ENCODE measurements at regions not wholly inside any gene's neighbourhood (a gene's known extent, or its start where the extent isn't known, plus 50 kb on each side); places are given as distances from the start of the nearest gene placed in this dataset.

- H3K4me3 ChIP-seq (IDR thresholded peaks at IDR 0.05; ENCODE audit: insufficient read depth, low read depth, low read length) = no peak overlapping the region
- H3K4me2 ChIP-seq = peak overlapping the region; percentile 25; the same call in 1 of the 2 replicates
- H3K27ac ChIP-seq = no peak overlapping the region
- no peak overlapping the region for H3K9ac ChIP-seq
- no peaks in the 10 kb centered on the region for H4K20me1 ChIP-seq (ENCODE audit: insufficient read depth)
- no peaks in the 10 kb centered on the region for H3K36me3 ChIP-seq (ENCODE audit: insufficient read depth)
- H3K27me3 ChIP-seq (ENCODE audit: insufficient read depth, low read depth) = no peaks in the 10 kb centered on the region
- H3K4me1 ChIP-seq (ENCODE audit: low read depth, poor library complexity, severe bottlenecking) = peaks cover 61% of the 10 kb centered on the region
- H2AFZ ChIP-seq (ENCODE audit: low read depth) = no peak overlapping the region
- no peaks in the 10 kb centered on the region for H3K79me2 ChIP-seq (ENCODE audit: insufficient read depth, low read depth)
- TF ChIP-seq, protein P1, sequence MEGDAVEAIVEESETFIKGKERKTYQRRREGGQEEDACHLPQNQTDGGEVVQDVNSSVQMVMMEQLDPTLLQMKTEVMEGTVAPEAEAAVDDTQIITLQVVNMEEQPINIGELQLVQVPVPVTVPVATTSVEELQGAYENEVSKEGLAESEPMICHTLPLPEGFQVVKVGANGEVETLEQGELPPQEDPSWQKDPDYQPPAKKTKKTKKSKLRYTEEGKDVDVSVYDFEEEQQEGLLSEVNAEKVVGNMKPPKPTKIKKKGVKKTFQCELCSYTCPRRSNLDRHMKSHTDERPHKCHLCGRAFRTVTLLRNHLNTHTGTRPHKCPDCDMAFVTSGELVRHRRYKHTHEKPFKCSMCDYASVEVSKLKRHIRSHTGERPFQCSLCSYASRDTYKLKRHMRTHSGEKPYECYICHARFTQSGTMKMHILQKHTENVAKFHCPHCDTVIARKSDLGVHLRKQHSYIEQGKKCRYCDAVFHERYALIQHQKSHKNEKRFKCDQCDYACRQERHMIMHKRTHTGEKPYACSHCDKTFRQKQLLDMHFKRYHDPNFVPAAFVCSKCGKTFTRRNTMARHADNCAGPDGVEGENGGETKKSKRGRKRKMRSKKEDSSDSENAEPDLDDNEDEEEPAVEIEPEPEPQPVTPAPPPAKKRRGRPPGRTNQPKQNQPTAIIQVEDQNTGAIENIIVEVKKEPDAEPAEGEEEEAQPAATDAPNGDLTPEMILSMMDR (conservative IDR thresholded peaks at IDR 0.05; ENCODE audit: low read depth, low read length) = no peak
Measured at GRCh38 chr9:108270561-108270960, 585.2 kb downstream of the ACTL7B start.

- no peaks in the 10 kb centered on the region for H3K79me2 ChIP-seq (ENCODE audit: insufficient read depth, low read depth)
- peaks cover 61% of the 10 kb centered on the region for H3K4me1 ChIP-seq (ENCODE audit: low read depth, poor library complexity, severe bottlenecking)
- no peaks in the 10 kb centered on the region for H3K36me3 ChIP-seq (ENCODE audit: insufficient read depth)
- no peak overlapping the region for H3K9ac ChIP-seq
- H3K27me3 ChIP-seq (ENCODE audit: insufficient read depth, low read depth) = no peaks in the 10 kb centered on the region
- TF ChIP-seq, protein P1 (conservative IDR thresholded peaks at IDR 0.05; ENCODE audit: low read depth, low read length) = no peak; the same call in 1 of the 2 replicates
- H3K4me3 ChIP-seq (IDR thresholded peaks at IDR 0.05; ENCODE audit: insufficient read depth, low read depth, low read length) = no peak overlapping the region
- H4K20me1 ChIP-seq (ENCODE audit: insufficient read depth) = no peaks in the 10 kb centered on the region
- no peak overlapping the region for H2AFZ ChIP-seq (ENCODE audit: low read depth)
- H3K4me2 ChIP-seq = peak overlapping the region; percentile 25
- H3K27ac ChIP-seq = no peak overlapping the region
Measured at GRCh38 chr9:108270051-108270450, 585.7 kb downstream of the ACTL7B start.

DNA sequence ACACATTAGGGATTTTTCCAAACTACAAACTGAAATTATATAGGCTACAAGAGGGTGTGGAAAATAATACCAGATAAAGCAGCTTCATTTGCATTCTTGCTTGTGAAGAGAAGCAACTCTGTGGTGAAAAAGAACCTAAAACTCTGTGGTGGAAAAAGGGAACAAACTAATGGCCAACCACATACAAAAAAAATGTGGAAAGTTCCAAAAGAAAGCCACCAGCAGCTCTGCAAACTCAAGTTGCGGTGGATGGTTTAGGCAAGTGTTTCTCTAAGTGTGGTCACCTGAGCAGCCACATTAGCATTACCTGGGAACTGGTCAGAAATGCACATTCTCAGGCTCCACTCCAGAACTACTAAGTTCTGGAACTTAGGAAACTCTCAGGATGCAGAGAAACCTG is 586.4 kb downstream of the ACTL7B start:
- Histone ChIP-seq H4K20me1 (ENCODE audit: insufficient read depth) (no peaks in the 10 kb centered on the region), H3K4me3 (IDR thresholded peaks at IDR 0.05; ENCODE audit: insufficient read depth, low read depth, low read length) (no peak overlapping the region), H3K4me2 (peak overlapping the region; percentile 25), H2AFZ (ENCODE audit: low read depth) (no peak overlapping the region), H3K79me2 (ENCODE audit: insufficient read depth, low read depth) (no peaks in the 10 kb centered on the region), H3K27me3 (ENCODE audit: insufficient read depth, low read depth) (no peaks in the 10 kb centered on the region), H3K9ac (no peak overlapping the region), H3K27ac (no peak overlapping the region), H3K4me1 (ENCODE audit: low read depth, poor library complexity, severe bottlenecking) (peaks cover 58% of the 10 kb centered on the region), H3K36me3 (ENCODE audit: insufficient read depth) (no peaks in the 10 kb centered on the region)
- TF ChIP-seq, protein P1 (conservative IDR thresholded peaks at IDR 0.05; ENCODE audit: low read depth, low read length) = no peak

GRCh38 chr9:108265065-108265464 is 590.7 kb downstream of the ACTL7B start:
- H3K4me2 ChIP-seq = no peak overlapping the region
- no peak overlapping the region for H3K9ac ChIP-seq
- peaks cover 15% of the 10 kb centered on the region for H3K4me1 ChIP-seq (ENCODE audit: low read depth, poor library complexity, severe bottlenecking)
- H4K20me1 ChIP-seq (ENCODE audit: insufficient read depth) = no peaks in the 10 kb centered on the region
- no peaks in the 10 kb centered on the region for H3K36me3 ChIP-seq (ENCODE audit: insufficient read depth)
- H3K4me3 ChIP-seq (IDR thresholded peaks at IDR 0.05; ENCODE audit: insufficient read depth, low read depth, low read length) = no peak overlapping the region
- no peaks in the 10 kb centered on the region for H3K79me2 ChIP-seq (ENCODE audit: insufficient read depth, low read depth)
- no peak overlapping the region for H2AFZ ChIP-seq (ENCODE audit: low read depth)
- TF ChIP-seq, protein P1 (conservative IDR thresholded peaks at IDR 0.05; ENCODE audit: low read depth, low read length) = no peak
- H3K27me3 ChIP-seq (ENCODE audit: insufficient read depth, low read depth) = no peaks in the 10 kb centered on the region
- no peak overlapping the region for H3K27ac ChIP-seq

Data from KMS-11 (cell line).